A549 (cell line): ENCODE measurements at regions not wholly inside any gene's neighbourhood (a gene's known extent, or its start where the extent isn't known, plus 50 kb on each side); places are given as distances from the start of the nearest gene placed in this dataset.

Experiments used
- ATAC-seq, 2 experiments: fragments of 200-7000 bp in 1 of 2; fragments of >200 bp in 1 of 2; cut with Nextera tagmentation in 1 of 2; cut with Tn5 transposase in 1 of 2; 3 replicates each; pipeline versions ENCODE4 v1.8.0 to v1.9.1; 2018 to 2020; ENCODE audit warnings: mild to moderate bottlenecking in 1 of 2, moderate library complexity in 1 of 2
- CTCF ChIA-PET: fragments of 300-600 bp; sonication (Branson Sonifier 250); formaldehyde crosslinking; extraction: SDS; loops from one replicate; lab custom pipeline; 2021; ENCODE audit warnings: antibody characterized with exemption, inconsistent platforms; lab: Yijun Ruan, JAX
- POLR2A ChIA-PET: fragments of 350-600 bp; formaldehyde crosslinking; extraction: SDS; loops from one replicate; lab custom pipeline; 2021; ENCODE audit warnings: antibody characterized with exemption, inconsistent platforms; lab: Yijun Ruan, JAX
- DNase-seq, 2 experiments: peaks; one replicate each; pipeline versions ENCODE4 v3.0.0 to v3.0.0-alpha.2; 2011 to 2016; ENCODE audit warnings: low read depth in 1 of 2, low spot score in 1 of 2
- FAIRE-seq: peaks from 2 replicates; lab custom pipeline; 2011; peaks lifted over from hg19 to GRCh38; lab: Jason Lieb, UNC
- H3K27ac ChIP-seq, 2 experiments: fragments of >200 bp; sonication (Bioruptor Twin); formaldehyde crosslinking; 3 replicates each; pipeline ENCODE4 v1.5.1; 2016 to 2017
- H3K4me1 ChIP-seq: fragments of >200 bp; sonication (Bioruptor Twin); formaldehyde crosslinking; 3 replicates; pipeline ENCODE4 v1.6.1; 2016
- H3K4me2 ChIP-seq: fragments of >200 bp; sonication (Bioruptor Twin); formaldehyde crosslinking; 3 replicates; pipeline ENCODE4 v1.6.1; 2016
- H3K4me3 ChIP-seq: fragments of >200 bp; sonication (Bioruptor Twin); formaldehyde crosslinking; 3 replicates; pipeline ENCODE4 v1.5.1; 2016
- H3K9me3 ChIP-seq: fragments of >200 bp; sonication (Bioruptor Twin); formaldehyde crosslinking; 3 replicates; pipeline ENCODE4 v1.6.1; 2016
- ATOH8 ChIP-seq: fragments of 250-450 bp; sonication (Bioruptor Pico); IDR thresholded peaks from 2 replicates; pipeline ENCODE4 v1.5.0; 2020; ENCODE audit warnings: low read depth, mild to moderate bottlenecking, moderate library complexity
- BHLHE40 ChIP-seq: IDR thresholded peaks from 2 replicates; pipeline ENCODE4 v1.6.1; 2012; ENCODE audit warnings: low read depth, low read length, inconsistent platforms
- CHD2 ChIP-seq: fragments of 150-350 bp; IDR thresholded peaks from 2 replicates; pipeline ENCODE4 v1.6.1; 2014; ENCODE audit warnings: low read length; ENCODE audit not compliant: partially characterized antibody
- CHD4 ChIP-seq: fragments of 200-600 bp; sonication (generic); IDR thresholded peaks from 2 replicates; pipeline ENCODE4 v1.6.1; 2016; ENCODE audit warnings: antibody characterized with exemption, mild to moderate bottlenecking, borderline replicate concordance
- EHF ChIP-seq: fragments of 250-450 bp; sonication (Bioruptor Pico); IDR thresholded peaks from 2 replicates; pipeline ENCODE4 v1.5.0; 2020; ENCODE audit warnings: mild to moderate bottlenecking
- EHMT2 ChIP-seq: fragments of 200-600 bp; sonication (generic); IDR thresholded peaks from 2 replicates; pipeline ENCODE4 v1.6.1; 2016; ENCODE audit warnings: antibody characterized with exemption, low read depth, mild to moderate bottlenecking, moderate library complexity
- EP300 ChIP-seq, 2 experiments: fragments of >200 bp; sonication (Bioruptor Twin); formaldehyde crosslinking; IDR thresholded peaks; 2 replicates in 1 of 2; 3 replicates in 1 of 2; pipeline ENCODE4 v1.6.1; 2016 to 2017
- FOSL2 ChIP-seq, 2 experiments: fragments of 450-650 bp in 1 of 2; fragments of >200 bp in 1 of 2; sonication (Bioruptor Twin) in 1 of 2; formaldehyde crosslinking; IDR thresholded peaks; 2 replicates each; pipeline versions ENCODE4 v1.5.0 to v1.6.1; 2016 to 2020; ENCODE audit warnings: mild to moderate bottlenecking in 1 of 2, moderate library complexity in 1 of 2
- GATA3 ChIP-seq: IDR thresholded peaks from 2 replicates; pipeline ENCODE4 v1.6.1; 2012; ENCODE audit warnings: borderline replicate concordance
- HEYL ChIP-seq: fragments of 250-450 bp; sonication (Bioruptor Pico); IDR thresholded peaks from 2 replicates; pipeline ENCODE4 v1.8.0; 2021; ENCODE audit warnings: mild to moderate bottlenecking, moderate library complexity
- HMGXB4 ChIP-seq: fragments of 250-450 bp; sonication (Bioruptor Pico); IDR thresholded peaks from 2 replicates; pipeline ENCODE4 v1.5.0; 2021; ENCODE audit warnings: mild to moderate bottlenecking, moderate library complexity, borderline replicate concordance
- HOXB13 ChIP-seq: fragments of 250-450 bp; sonication (Bioruptor Pico); IDR thresholded peaks from 2 replicates; pipeline ENCODE4 v1.5.0; 2020; ENCODE audit warnings: low read depth, mild to moderate bottlenecking, moderate library complexity
- JUN ChIP-seq, 2 experiments: fragments of >200 bp; sonication (Bioruptor Twin); formaldehyde crosslinking; IDR thresholded peaks; 2 replicates in 1 of 2; 3 replicates in 1 of 2; pipeline ENCODE4 v1.6.1; 2016 to 2017
- JUNB ChIP-seq: fragments of >200 bp; sonication (Bioruptor Twin); formaldehyde crosslinking; IDR thresholded peaks from 2 replicates; pipeline ENCODE4 v1.6.1; 2016
- MAFK ChIP-seq: fragments of 450-650 bp; IDR thresholded peaks from 2 replicates; pipeline ENCODE4 v1.6.1; 2014; ENCODE audit not compliant: partially characterized antibody
- NFE2L2 ChIP-seq: fragments of 150-350 bp; conservative IDR thresholded peaks from 2 replicates; pipeline ENCODE4 v1.6.1; 2014; ENCODE audit warnings: low read length
- NR3C1 ChIP-seq: fragments of >200 bp; sonication (Bioruptor Twin); formaldehyde crosslinking; IDR thresholded peaks from 3 replicates; pipeline ENCODE4 v1.6.1; 2017
- POLR2A ChIP-seq: IDR thresholded peaks from 2 replicates; pipeline ENCODE4 v1.6.1; 2012; ENCODE audit warnings: mild to moderate bottlenecking, low read length
- POLR2AphosphoS2 ChIP-seq: conservative IDR thresholded peaks from 2 replicates; pipeline ENCODE4 v1.6.1; 2012; ENCODE audit warnings: low read length, improper control_type of control experiment, inconsistent platforms
- RARB ChIP-seq: fragments of 250-450 bp; sonication (Bioruptor Pico); IDR thresholded peaks from 2 replicates; pipeline ENCODE4 v1.8.0; 2021; ENCODE audit warnings: mild to moderate bottlenecking, moderate library complexity
- REST ChIP-seq: fragments of 200-600 bp; sonication (generic); IDR thresholded peaks from 2 replicates; pipeline ENCODE4 v1.6.1; 2016; ENCODE audit warnings: antibody characterized with exemption, mild to moderate bottlenecking, moderate library complexity
- RNF2 ChIP-seq: fragments of 200-600 bp; sonication (generic); IDR thresholded peaks from 2 replicates; pipeline ENCODE4 v1.6.1; 2016; ENCODE audit warnings: low read depth, mild to moderate bottlenecking, antibody characterized with exemption, moderate library complexity, borderline replicate concordance
- USF2 ChIP-seq: fragments of 450-650 bp; IDR thresholded peaks from 2 replicates; pipeline ENCODE4 v1.6.1; 2014; ENCODE audit warnings: antibody characterized with exemption
- ZNF302 ChIP-seq: fragments of 250-450 bp; sonication (Bioruptor Pico); IDR thresholded peaks from 2 replicates; pipeline ENCODE4 v1.9.0; 2021; ENCODE audit warnings: inconsistent platforms, mild to moderate bottlenecking, moderate library complexity
- ZSCAN20 ChIP-seq: fragments of 250-450 bp; sonication (Bioruptor Pico); IDR thresholded peaks from 2 replicates; pipeline ENCODE4 v1.8.0; 2022; ENCODE audit warnings: mild to moderate bottlenecking, moderate library complexity
- WGBS: methylation state at CpG from one replicate; pipeline ENCODE4 v1.1.6; 2017; ENCODE audit errors: missing lambda C conversion rate; 5-methylcytosine and 5-hydroxymethylcytosine counted together

- TF ChIP-seq HMGXB4 (CRISPR knock-in tag) (no peak), JUNB (no peak)
Measured at GRCh38 chr5:74111764-74112163, 485.8 kb downstream of the ARHGEF28 start (continued).

GRCh38 chr5:74109344-74109743 is 483.3 kb downstream of the ARHGEF28 start:
- no peak for DNase-seq
- POLR2A ChIA-PET = no interaction called here
- WGBS = 58% methylated on average over 4 of the region's 4 CpGs
- TF ChIP-seq BHLHE40 = no peak
- TF ChIP-seq CHD2 = no peak
- TF ChIP-seq REST = no peak
- no peak for TF ChIP-seq POLR2AphosphoS2
- no peak for TF ChIP-seq JUN (IDR thresholded peaks at IDR 0.05)
- TF ChIP-seq GATA3 = no peak
- TF ChIP-seq HOXB13 = no peak
- TF ChIP-seq RARB (CRISPR knock-in tag) = no peak
- TF ChIP-seq MAFK = no peak
- no peak for TF ChIP-seq EP300 (IDR thresholded peaks at IDR 0.05)
- TF ChIP-seq USF2 = no peak
- TF ChIP-seq, all 56 proteins: peak for 0
- CTCF ChIA-PET = interaction anchor here (0.8 kb wide), 1 partner anchor 15 kb away, joined by 3 read pairs; no protein-coding TSS in a partner anchor
- Histone ChIP-seq H3K4me3 (no peak overlapping the region), H3K27ac (no peak overlapping the region), H3K4me1 (peaks cover 14% of the 10 kb centered on the region), H3K4me2 (no peak overlapping the region), H3K9me3 (no peaks in the 10 kb centered on the region)
- ATAC-seq (no peak), FAIRE-seq (no peak)

- ATAC-seq (no peak), FAIRE-seq (no peak), DNase-seq (no peak)
- H3K4me3 ChIP-seq = no peak overlapping the region
- CTCF ChIA-PET = interaction anchor here (1.5 kb wide), 1 partner anchor 51 kb away, joined by 3 read pairs; no protein-coding TSS in a partner anchor
- H3K4me1 ChIP-seq = peaks cover 23% of the 10 kb centered on the region
- POLR2A ChIA-PET = no interaction called here
- TF ChIP-seq MAFK (no peak), POLR2AphosphoS2 (no peak), HOXB13 (no peak), ZNF302 (no peak), POLR2A (no peak)
- no peaks in the 10 kb centered on the region for H3K9me3 ChIP-seq
- H3K4me2 ChIP-seq = no peak overlapping the region
- no peak overlapping the region for H3K27ac ChIP-seq
Measured at GRCh38 chr5:74107899-74108298, 481.9 kb downstream of the ARHGEF28 start.

- ChIA-PET CTCF (no interaction called here), POLR2A (no interaction called here)
- 41% methylated on average over 4 of the region's 4 CpGs for WGBS
- DNase-seq = no peak
- no peak for FAIRE-seq
- peaks cover 23% of the 10 kb centered on the region for H3K4me1 ChIP-seq
- peak overlapping the region in 1 of 2 experiments; percentile 21; a peak in 1 of 6 replicates for H3K27ac ChIP-seq
- no peak for ATAC-seq
- no peak overlapping the region for H3K4me3 ChIP-seq
- peak overlapping the region; percentile 49 for H3K4me2 ChIP-seq
- no peaks in the 10 kb centered on the region for H3K9me3 ChIP-seq
- no peak for TF ChIP-seq ZSCAN20 (CRISPR knock-in tag)
- TF ChIP-seq HOXB13 = no peak
- TF ChIP-seq CHD4 = no peak
- no peak for TF ChIP-seq HEYL (CRISPR knock-in tag)
- TF ChIP-seq RNF2 = no peak
- TF ChIP-seq NFE2L2 = no peak
- no peak for TF ChIP-seq EHF (CRISPR knock-in tag)
- TF ChIP-seq FOSL2 (IDR thresholded peaks at IDR 0.05) = no peak
- no peak for TF ChIP-seq FOSL2 (CRISPR knock-in tag; IDR thresholded peaks at IDR 0.05)
- no peak for TF ChIP-seq NR3C1
- TF ChIP-seq ATOH8 = no peak
- TF ChIP-seq POLR2AphosphoS2 = no peak
- no peak for TF ChIP-seq EHMT2
Measured at GRCh38 chr5:74105126-74105780, 479.3 kb downstream of the ARHGEF28 start.
